Astrocyte (in vitro differentiated cells and primary cell): ENCODE measurements at regions not wholly inside any gene's neighbourhood (a gene's known extent, or its start where the extent isn't known, plus 50 kb on each side); places are given as distances from the start of the nearest gene placed in this dataset.

Experiments
- DNase-seq: peaks from one replicate; pipeline ENCODE4 v3.0.0-alpha.2; 2010; ENCODE audit warnings: low read depth
- FAIRE-seq: peaks from 2 replicates; lab custom pipeline; 2011; peaks lifted over from hg19 to GRCh38; lab: Jason Lieb, UNC
- H2AFZ ChIP-seq: 2 replicates; pipeline ENCODE4 v1.6.0; 2012; ENCODE audit warnings: low read depth, low read length, inconsistent platforms
- H3K27ac ChIP-seq: 2 replicates; pipeline ENCODE4 v1.5.1; 2011; ENCODE audit warnings: low read depth, low read length, inconsistent platforms
- H3K27me3 ChIP-seq: 2 replicates; pipeline ENCODE4 v1.6.0; 2011; ENCODE audit warnings: low read length, inconsistent platforms; ENCODE audit not compliant: insufficient read depth
- H3K36me3 ChIP-seq: 2 replicates; pipeline ENCODE4 v1.5.1; 2011; ENCODE audit warnings: low read length, inconsistent platforms; ENCODE audit not compliant: insufficient read depth
- H3K4me1 ChIP-seq: 2 replicates; pipeline ENCODE4 v1.5.1; 2011; ENCODE audit warnings: low read length, inconsistent platforms; ENCODE audit not compliant: insufficient read depth
- H3K4me2 ChIP-seq: 2 replicates; pipeline ENCODE4 v1.6.0; 2012; ENCODE audit warnings: low read length, inconsistent platforms
- H3K4me3 ChIP-seq: 2 replicates; pipeline ENCODE4 v1.5.1; 2011; ENCODE audit warnings: low read depth, mild to moderate bottlenecking, low read length, inconsistent platforms; ENCODE audit not compliant: insufficient read depth
- H3K79me2 ChIP-seq: 2 replicates; pipeline ENCODE4 v1.6.0; 2012; ENCODE audit warnings: mild to moderate bottlenecking, low read length, inconsistent platforms; ENCODE audit not compliant: insufficient read depth
- H3K9ac ChIP-seq: 2 replicates; pipeline ENCODE4 v1.6.0; 2012; ENCODE audit warnings: mild to moderate bottlenecking, low read length, inconsistent platforms
- H3K9me3 ChIP-seq: 2 replicates; pipeline ENCODE4 v1.5.1; 2012; ENCODE audit warnings: low read depth, mild to moderate bottlenecking, low read length, inconsistent platforms; ENCODE audit not compliant: insufficient read depth
- H4K20me1 ChIP-seq: 2 replicates; pipeline ENCODE4 v1.6.0; 2012; ENCODE audit warnings: low read length, inconsistent platforms; ENCODE audit not compliant: insufficient read depth
- H3K27ac Mint-ChIP-seq: one replicate; pipeline ENCODE4 v1.8.0; 2021; ENCODE audit warnings: mild to moderate bottlenecking, mixed read lengths; ENCODE audit not compliant: unreplicated experiment
- H3K27me3 Mint-ChIP-seq: one replicate; pipeline ENCODE4 v1.8.0; 2021; ENCODE audit warnings: low read depth, mixed read lengths; ENCODE audit not compliant: unreplicated experiment
- H3K36me3 Mint-ChIP-seq: one replicate; pipeline ENCODE4 v1.8.0; 2021; ENCODE audit warnings: low read depth, mixed read lengths; ENCODE audit not compliant: unreplicated experiment
- H3K4me1 Mint-ChIP-seq: one replicate; pipeline ENCODE4 v1.8.0; 2021; ENCODE audit warnings: low read depth, mixed read lengths; ENCODE audit not compliant: unreplicated experiment
- H3K4me3 Mint-ChIP-seq: one replicate; pipeline ENCODE4 v1.8.0; 2021; ENCODE audit warnings: mild to moderate bottlenecking, moderate library complexity, mixed read lengths; ENCODE audit not compliant: unreplicated experiment
- H3K9me3 Mint-ChIP-seq: one replicate; pipeline ENCODE4 v1.8.0; 2021; ENCODE audit warnings: mild to moderate bottlenecking, mixed read lengths; ENCODE audit not compliant: unreplicated experiment
- EZH2 ChIP-seq: IDR thresholded peaks from 2 replicates; pipeline ENCODE4 v1.6.1; 2012; ENCODE audit warnings: mild to moderate bottlenecking, low read length, inconsistent platforms; ENCODE audit not compliant: insufficient read depth
- TF ChIP-seq, protein P1 (sequence below): IDR thresholded peaks from 2 replicates; pipeline ENCODE4 v1.5.1; 2011; ENCODE audit warnings: low read depth, mild to moderate bottlenecking, inconsistent platforms, low read length, moderate library complexity; ENCODE audit not compliant: insufficient read depth

DNA sequence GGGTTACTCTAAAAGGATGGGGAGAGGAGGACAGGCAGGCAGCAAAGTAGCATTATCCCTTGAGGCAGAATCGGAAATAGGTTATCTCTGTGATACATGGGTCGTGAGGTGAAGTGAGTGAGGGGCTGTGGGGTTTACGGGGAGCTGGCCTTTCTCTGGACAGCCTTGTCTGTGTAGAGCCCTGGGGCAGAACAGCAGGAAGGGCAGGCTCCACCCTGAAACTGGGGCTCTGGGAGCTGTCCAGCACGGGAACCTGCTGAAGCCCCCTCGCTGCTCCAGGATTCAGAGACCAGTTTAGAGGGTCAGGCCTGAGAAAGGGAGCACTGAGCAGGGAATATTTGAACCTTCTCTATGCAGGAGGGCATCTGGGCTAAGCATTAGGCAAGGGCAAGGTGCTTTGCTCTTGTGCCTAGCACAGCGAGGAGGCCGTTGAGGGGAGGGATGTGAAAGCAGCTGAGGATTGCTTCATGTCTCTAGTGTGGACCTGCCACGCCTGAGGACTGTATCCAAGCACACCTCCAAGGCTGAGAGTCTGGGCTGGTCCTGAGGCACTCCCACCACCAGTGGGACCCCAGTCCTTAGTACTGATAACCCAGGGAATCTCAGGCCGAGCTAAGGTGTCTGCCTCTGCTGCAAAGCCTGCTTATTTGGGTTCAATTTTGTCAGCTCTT, 55.8 kb downstream of the NAV1 start:
- FAIRE-seq, result no peak
- DNase-seq, result no peak
- Mint-ChIP-seq H3K27me3 (peaks cover 3% of the 10 kb centered on the region), H3K36me3 (peaks cover 24% of the 10 kb centered on the region), H3K27ac (peak overlapping the region; percentile 53), H3K4me1 (peaks cover 24% of the 10 kb centered on the region), H3K4me3 (no peak overlapping the region), H3K9me3 (no peaks in the 10 kb centered on the region)
- Histone ChIP-seq H3K4me3 (no peak overlapping the region), H2AFZ (no peak overlapping the region), H3K36me3 (peaks cover 13% of the 10 kb centered on the region), H3K4me2 (no peak overlapping the region), H3K9ac (no peak overlapping the region), H3K27ac (no peak overlapping the region), H4K20me1 (peaks cover 59% of the 10 kb centered on the region), H3K79me2 (peaks cover 79% of the 10 kb centered on the region), H3K4me1 (peaks cover 34% of the 10 kb centered on the region), H3K27me3 (no peaks in the 10 kb centered on the region), H3K9me3 (no peaks in the 10 kb centered on the region)
- no peak for TF ChIP-seq EZH2
- TF ChIP-seq, protein P1, sequence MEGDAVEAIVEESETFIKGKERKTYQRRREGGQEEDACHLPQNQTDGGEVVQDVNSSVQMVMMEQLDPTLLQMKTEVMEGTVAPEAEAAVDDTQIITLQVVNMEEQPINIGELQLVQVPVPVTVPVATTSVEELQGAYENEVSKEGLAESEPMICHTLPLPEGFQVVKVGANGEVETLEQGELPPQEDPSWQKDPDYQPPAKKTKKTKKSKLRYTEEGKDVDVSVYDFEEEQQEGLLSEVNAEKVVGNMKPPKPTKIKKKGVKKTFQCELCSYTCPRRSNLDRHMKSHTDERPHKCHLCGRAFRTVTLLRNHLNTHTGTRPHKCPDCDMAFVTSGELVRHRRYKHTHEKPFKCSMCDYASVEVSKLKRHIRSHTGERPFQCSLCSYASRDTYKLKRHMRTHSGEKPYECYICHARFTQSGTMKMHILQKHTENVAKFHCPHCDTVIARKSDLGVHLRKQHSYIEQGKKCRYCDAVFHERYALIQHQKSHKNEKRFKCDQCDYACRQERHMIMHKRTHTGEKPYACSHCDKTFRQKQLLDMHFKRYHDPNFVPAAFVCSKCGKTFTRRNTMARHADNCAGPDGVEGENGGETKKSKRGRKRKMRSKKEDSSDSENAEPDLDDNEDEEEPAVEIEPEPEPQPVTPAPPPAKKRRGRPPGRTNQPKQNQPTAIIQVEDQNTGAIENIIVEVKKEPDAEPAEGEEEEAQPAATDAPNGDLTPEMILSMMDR, result no peak

DNA sequence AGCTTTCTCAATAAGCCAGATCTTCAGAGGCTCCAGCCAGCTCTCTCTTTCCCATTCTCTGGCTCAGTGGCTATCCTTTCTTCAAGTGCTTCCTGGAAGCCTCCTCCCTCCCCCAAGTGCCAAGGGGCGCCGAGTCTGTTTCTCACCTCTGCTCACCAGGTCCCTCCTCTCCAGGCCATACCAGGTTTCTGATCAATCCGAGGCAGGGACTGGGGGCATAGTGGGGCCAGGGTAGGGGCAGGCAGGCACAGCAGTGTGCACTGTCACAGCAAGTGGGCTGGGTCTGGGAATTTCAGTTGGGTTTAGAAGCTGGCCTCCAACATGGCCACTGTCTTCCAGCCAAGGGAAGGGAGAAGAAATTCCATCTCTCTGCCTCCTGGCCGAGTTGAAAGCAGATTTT, 56.5 kb downstream of the NAV1 start:
- Mint-ChIP-seq H3K36me3 (peaks cover 22% of the 10 kb centered on the region), H3K4me3 (no peak overlapping the region), H3K9me3 (no peaks in the 10 kb centered on the region), H3K27ac (no peak overlapping the region), H3K27me3 (peaks cover 1% of the 10 kb centered on the region), H3K4me1 (peaks cover 31% of the 10 kb centered on the region)
- Histone ChIP-seq H3K4me2 (no peak overlapping the region), H3K9me3 (no peaks in the 10 kb centered on the region), H3K9ac (no peak overlapping the region), H3K4me3 (no peak overlapping the region), H4K20me1 (peaks cover 58% of the 10 kb centered on the region), H3K36me3 (peaks cover 13% of the 10 kb centered on the region), H2AFZ (no peak overlapping the region), H3K27me3 (no peaks in the 10 kb centered on the region), H3K27ac (no peak overlapping the region), H3K4me1 (peaks cover 39% of the 10 kb centered on the region), H3K79me2 (peaks cover 82% of the 10 kb centered on the region)
- TF ChIP-seq, protein P1, result no peak
- TF ChIP-seq EZH2, result no peak
- FAIRE-seq (no peak), DNase-seq (no peak)
